WTC11 (cell line): ENCODE measurements at regions not wholly inside any gene's neighbourhood (a gene's known extent, or its start where the extent isn't known, plus 50 kb on each side); places are given as distances from the start of the nearest gene placed in this dataset.

Experiments
- ATAC-seq: fragments of 200-7000 bp; cut with Tn5 transposase; 2 replicates; pipeline ENCODE4 v1.10.0; 2021; ENCODE audit warnings: mild to moderate bottlenecking, moderate library complexity
- CTCF ChIA-PET: fragments of 300-600 bp; sonication (Branson Sonifier 250); formaldehyde crosslinking; loops from one replicate; lab custom pipeline; 2021; ENCODE audit warnings: antibody characterized with exemption; lab: Charles Lee
- POLR2A ChIA-PET: fragments of 350-600 bp; sonication (Branson Sonifier 250); formaldehyde crosslinking; loops from one replicate; lab custom pipeline; 2021; ENCODE audit warnings: antibody characterized with exemption; lab: Charles Lee
- DNase-seq: peaks from one replicate; pipeline ENCODE4 v3.0.0; 2021; ENCODE audit warnings: low spot score
- H3K27ac Mint-ChIP-seq: 2 replicates; pipeline ENCODE4 v1.8.0; 2021; ENCODE audit warnings: mixed read lengths
- H3K27me3 Mint-ChIP-seq: 2 replicates; pipeline ENCODE4 v1.8.0; 2021; ENCODE audit warnings: low read depth, mild to moderate bottlenecking, moderate library complexity, mixed read lengths
- H3K36me3 Mint-ChIP-seq: 2 replicates; pipeline ENCODE4 v1.8.0; 2021; ENCODE audit warnings: mixed read lengths
- H3K4me1 Mint-ChIP-seq: 2 replicates; pipeline ENCODE4 v1.8.0; 2022; ENCODE audit warnings: mixed read lengths
- H3K4me3 Mint-ChIP-seq: 2 replicates; pipeline ENCODE4 v1.8.0; 2021; ENCODE audit warnings: mild to moderate bottlenecking, moderate library complexity, mixed read lengths
- H3K9me3 Mint-ChIP-seq: 2 replicates; pipeline ENCODE4 v1.8.0; 2021; ENCODE audit warnings: mixed read lengths
- AR ChIP-seq: fragments of 250-450 bp; sonication (Bioruptor Pico); IDR thresholded peaks from 2 replicates; pipeline ENCODE4 v1.9.0; 2021; ENCODE audit warnings: mild to moderate bottlenecking
- ETV6 ChIP-seq: sonication (generic); formaldehyde crosslinking; IDR thresholded peaks from 2 replicates; pipeline ENCODE4 v1.8.1; 2022; ENCODE audit warnings: mild to moderate bottlenecking, missing genetic modification reagents
- FOXK1 ChIP-seq: sonication (generic); formaldehyde crosslinking; IDR thresholded peaks from 2 replicates; pipeline ENCODE4 v1.8.0; 2022; ENCODE audit warnings: mild to moderate bottlenecking, moderate library complexity, missing genetic modification reagents
- GRHL2 ChIP-seq: fragments of 250-450 bp; sonication (Bioruptor Pico); IDR thresholded peaks from 2 replicates; pipeline ENCODE4 v1.8.0; 2022; ENCODE audit warnings: mild to moderate bottlenecking, moderate library complexity; ENCODE audit not compliant: insufficient replicate concordance, severe bottlenecking
- GTF2I ChIP-seq: fragments of 250-450 bp; sonication (Bioruptor Pico); conservative IDR thresholded peaks from 2 replicates; pipeline ENCODE4 v1.4.0; 2021; ENCODE audit warnings: mild to moderate bottlenecking
- HMGXB4 ChIP-seq: sonication (generic); formaldehyde crosslinking; IDR thresholded peaks from 2 replicates; pipeline ENCODE4 v1.8.1; 2023; ENCODE audit warnings: mild to moderate bottlenecking, moderate library complexity, missing genetic modification reagents
- IRF1 ChIP-seq: sonication (generic); formaldehyde crosslinking; IDR thresholded peaks from 2 replicates; pipeline ENCODE4 v1.8.0; 2023; ENCODE audit warnings: missing genetic modification reagents
- JUN ChIP-seq: sonication (generic); formaldehyde crosslinking; IDR thresholded peaks from 2 replicates; pipeline ENCODE4 v1.8.0; 2023; ENCODE audit warnings: mild to moderate bottlenecking, missing genetic modification reagents
- NFE2L1 ChIP-seq: sonication (generic); formaldehyde crosslinking; IDR thresholded peaks from 2 replicates; pipeline ENCODE4 v1.8.1; 2023; ENCODE audit warnings: missing genetic modification reagents
- OVOL2 ChIP-seq: fragments of 250-450 bp; sonication (Bioruptor Pico); IDR thresholded peaks from 2 replicates; pipeline ENCODE4 v1.9.0; 2021; ENCODE audit warnings: mild to moderate bottlenecking, borderline replicate concordance
- PRDM15 ChIP-seq: sonication (generic); formaldehyde crosslinking; IDR thresholded peaks from 2 replicates; pipeline ENCODE4 v1.8.0; 2022; ENCODE audit warnings: missing genetic modification reagents
- SP1 ChIP-seq: sonication (generic); formaldehyde crosslinking; conservative IDR thresholded peaks from 2 replicates; pipeline ENCODE4 v1.8.1; 2022; ENCODE audit warnings: missing genetic modification reagents
- TP53 ChIP-seq: sonication (generic); formaldehyde crosslinking; IDR thresholded peaks from 2 replicates; pipeline ENCODE4 v1.8.1; 2023; ENCODE audit warnings: mild to moderate bottlenecking, missing genetic modification reagents
- ZNF219 ChIP-seq: sonication (generic); formaldehyde crosslinking; IDR thresholded peaks from 2 replicates; pipeline ENCODE4 v1.8.0; 2023; ENCODE audit warnings: missing genetic modification reagents, mild to moderate bottlenecking, borderline replicate concordance
- ZNF263 ChIP-seq: sonication (generic); formaldehyde crosslinking; IDR thresholded peaks from 2 replicates; pipeline ENCODE4 v1.8.1; 2022; ENCODE audit warnings: low read depth, mild to moderate bottlenecking, moderate library complexity, missing genetic modification reagents
- TF ChIP-seq, protein P1 (sequence below): sonication (generic); formaldehyde crosslinking; IDR thresholded peaks from 2 replicates; pipeline ENCODE4 v1.8.1; 2022; ENCODE audit warnings: missing genetic modification reagents, borderline replicate concordance
- TF ChIP-seq, protein P2 (sequence below): sonication (generic); formaldehyde crosslinking; IDR thresholded peaks from 2 replicates; pipeline ENCODE4 v1.8.0; 2022; ENCODE audit warnings: mild to moderate bottlenecking, missing genetic modification reagents
- TF ChIP-seq, protein P3 (sequence below): sonication (generic); formaldehyde crosslinking; IDR thresholded peaks from 2 replicates; pipeline ENCODE4 v1.8.1; 2023; ENCODE audit warnings: mild to moderate bottlenecking, missing genetic modification reagents, moderate library complexity

DNA sequence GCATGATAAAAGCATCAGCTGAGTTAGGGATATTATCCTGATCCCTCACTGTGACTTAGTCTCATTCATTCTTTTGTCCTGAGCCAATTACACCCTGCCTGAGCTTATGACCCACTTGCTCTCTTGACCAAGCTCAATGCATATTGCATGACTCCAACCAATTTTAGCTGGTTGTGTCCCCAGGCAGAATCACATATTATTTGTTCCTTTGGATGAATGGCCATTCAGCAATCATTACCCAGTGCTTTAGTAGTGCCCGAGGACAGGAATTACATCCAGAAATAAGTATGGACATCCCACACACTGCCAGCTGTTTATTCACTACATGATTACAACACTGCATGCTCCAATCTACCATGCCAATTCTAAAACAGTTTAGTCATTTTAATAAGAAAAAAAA, 322.5 kb downstream of the ZBBX start:
- TF ChIP-seq IRF1 (CRISPR knock-in tag) (no peak), HMGXB4 (CRISPR knock-in tag) (no peak), GTF2I (CRISPR knock-in tag) (no peak), ZNF263 (CRISPR knock-in tag) (no peak), JUN (CRISPR knock-in tag) (no peak), GRHL2 (no peak), SP1 (no peak), OVOL2 (CRISPR knock-in tag) (no peak), TP53 (no peak), NFE2L1 (CRISPR knock-in tag) (no peak), FOXK1 (CRISPR knock-in tag) (no peak)
- TF ChIP-seq, protein P1, sequence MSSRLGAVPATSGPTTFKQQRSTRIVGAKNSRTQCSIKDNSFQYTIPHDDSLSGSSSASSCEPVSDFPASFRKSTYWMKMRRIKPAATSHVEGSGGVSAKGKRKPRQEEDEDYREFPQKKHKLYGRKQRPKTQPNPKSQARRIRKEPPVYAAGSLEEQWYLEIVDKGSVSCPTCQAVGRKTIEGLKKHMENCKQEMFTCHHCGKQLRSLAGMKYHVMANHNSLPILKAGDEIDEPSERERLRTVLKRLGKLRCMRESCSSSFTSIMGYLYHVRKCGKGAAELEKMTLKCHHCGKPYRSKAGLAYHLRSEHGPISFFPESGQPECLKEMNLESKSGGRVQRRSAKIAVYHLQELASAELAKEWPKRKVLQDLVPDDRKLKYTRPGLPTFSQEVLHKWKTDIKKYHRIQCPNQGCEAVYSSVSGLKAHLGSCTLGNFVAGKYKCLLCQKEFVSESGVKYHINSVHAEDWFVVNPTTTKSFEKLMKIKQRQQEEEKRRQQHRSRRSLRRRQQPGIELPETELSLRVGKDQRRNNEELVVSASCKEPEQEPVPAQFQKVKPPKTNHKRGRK (CRISPR knock-in tag) = no peak
- TF ChIP-seq, protein P2, sequence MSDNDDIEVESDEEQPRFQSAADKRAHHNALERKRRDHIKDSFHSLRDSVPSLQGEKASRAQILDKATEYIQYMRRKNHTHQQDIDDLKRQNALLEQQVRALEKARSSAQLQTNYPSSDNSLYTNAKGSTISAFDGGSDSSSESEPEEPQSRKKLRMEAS = no peak
- TF ChIP-seq, all 79 proteins: peak for 0
- H3K4me3 Mint-ChIP-seq = no peak overlapping the region
- POLR2A ChIA-PET = no interaction called here
- CTCF ChIA-PET = interaction anchor here (0.9 kb wide), 1 partner anchor 44 kb away, joined by 4 read pairs; no protein-coding TSS in a partner anchor
- no peak for DNase-seq
- no peak for ATAC-seq
- H3K27me3 Mint-ChIP-seq = no peaks in the 10 kb centered on the region
- peaks cover 18% of the 10 kb centered on the region for H3K9me3 Mint-ChIP-seq
- H3K36me3 Mint-ChIP-seq = peaks cover 4% of the 10 kb centered on the region; the same call in 1 of the 2 replicates
- no peak overlapping the region for H3K27ac Mint-ChIP-seq
- H3K4me1 Mint-ChIP-seq = no peaks in the 10 kb centered on the region

DNA sequence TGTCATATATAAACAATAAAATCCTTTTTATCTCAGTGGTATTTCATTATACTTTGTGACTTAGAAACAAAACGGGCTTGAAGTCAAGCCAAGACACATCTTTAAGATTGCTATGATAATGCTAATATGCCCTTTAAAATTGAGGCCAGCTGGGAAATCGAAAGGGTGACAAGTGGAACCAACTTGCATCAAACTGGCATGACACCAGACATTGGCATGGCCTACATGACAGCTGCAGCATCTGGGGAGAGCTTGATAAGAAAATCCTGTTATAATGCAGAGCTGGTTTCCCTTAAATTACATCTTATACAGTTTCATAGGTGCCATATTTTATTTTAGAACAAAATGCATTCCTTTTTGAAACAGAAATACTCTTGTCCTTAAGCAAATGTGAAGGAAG, 325.2 kb downstream of the ZBBX start:
- DNase-seq = no peak
- TF ChIP-seq ETV6 (CRISPR knock-in tag) = no peak
- TF ChIP-seq ZNF219 (CRISPR knock-in tag) = no peak
- no peak for TF ChIP-seq AR (CRISPR knock-in tag)
- TF ChIP-seq, protein P3, sequence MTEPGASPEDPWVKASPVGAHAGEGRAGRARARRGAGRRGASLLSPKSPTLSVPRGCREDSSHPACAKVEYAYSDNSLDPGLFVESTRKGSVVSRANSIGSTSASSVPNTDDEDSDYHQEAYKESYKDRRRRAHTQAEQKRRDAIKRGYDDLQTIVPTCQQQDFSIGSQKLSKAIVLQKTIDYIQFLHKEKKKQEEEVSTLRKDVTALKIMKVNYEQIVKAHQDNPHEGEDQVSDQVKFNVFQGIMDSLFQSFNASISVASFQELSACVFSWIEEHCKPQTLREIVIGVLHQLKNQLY (CRISPR knock-in tag) = no peak
- no peak for TF ChIP-seq JUN (CRISPR knock-in tag)
- TF ChIP-seq PRDM15 = no peak
- Mint-ChIP-seq H3K27ac (no peak overlapping the region), H3K9me3 (peaks cover 17% of the 10 kb centered on the region), H3K4me3 (no peak overlapping the region), H3K36me3 (peaks cover 4% of the 10 kb centered on the region; the same call in 1 of the 2 replicates), H3K27me3 (no peaks in the 10 kb centered on the region), H3K4me1 (peaks cover 20% of the 10 kb centered on the region)
- CTCF ChIA-PET = no interaction called here
- ATAC-seq = no peak
- POLR2A ChIA-PET = no interaction called here
